GM23338 (cell line): ENCODE measurements at regions not wholly inside any gene's neighbourhood (a gene's known extent, or its start where the extent isn't known, plus 50 kb on each side); places are given as distances from the start of the nearest gene placed in this dataset.

Source experiments
- ATAC-seq: fragments of 200-7000 bp; cut with Tn5 transposase; 3 replicates; pipeline ENCODE4 v1.9.1; 2020
- DNase-seq: peaks from one replicate; pipeline ENCODE4 v3.0.0-alpha.2; 2015; ENCODE audit warnings: low spot score
- H2AFZ ChIP-seq: fragments of 200-600 bp; sonication (generic); 2 replicates; pipeline ENCODE4 v1.8.0; 2016; ENCODE audit warnings: antibody characterized with exemption, mild to moderate bottlenecking, moderate library complexity
- H3F3A ChIP-seq: fragments of 200-600 bp; sonication (generic); replicated peaks from 2 replicates; pipeline ENCODE4 v1.8.0; 2017; ENCODE audit warnings: antibody characterized with exemption, mixed run types, low read depth
- H3K27ac ChIP-seq: fragments of 200-600 bp; sonication (generic); 2 replicates; pipeline ENCODE4 v1.6.1; 2016; ENCODE audit warnings: low read depth
- H3K27me3 ChIP-seq: fragments of 200-600 bp; sonication (generic); 2 replicates; pipeline ENCODE4 v1.8.0; 2016; ENCODE audit warnings: mild to moderate bottlenecking, mixed run types, moderate library complexity; ENCODE audit not compliant: insufficient read depth
- H3K36me3 ChIP-seq: fragments of 200-600 bp; sonication (generic); 2 replicates; pipeline ENCODE4 v1.8.0; 2016; ENCODE audit warnings: mild to moderate bottlenecking; ENCODE audit not compliant: insufficient read depth
- H3K4me1 ChIP-seq: fragments of 200-600 bp; sonication (generic); 2 replicates; pipeline ENCODE4 v1.8.0; 2016; ENCODE audit warnings: mild to moderate bottlenecking, moderate library complexity; ENCODE audit not compliant: insufficient read depth
- H3K4me2 ChIP-seq: fragments of 200-600 bp; sonication (generic); 2 replicates; pipeline ENCODE4 v1.7.1; 2017; ENCODE audit warnings: mixed run types
- H3K4me3 ChIP-seq: fragments of 200-600 bp; sonication (generic); 2 replicates; pipeline ENCODE4 v1.6.1; 2016; ENCODE audit warnings: mixed run types
- H3K79me2 ChIP-seq: fragments of 200-600 bp; sonication (generic); replicated peaks from 2 replicates; pipeline ENCODE4 v1.8.0; 2017; ENCODE audit warnings: mild to moderate bottlenecking; ENCODE audit not compliant: insufficient read depth
- H3K9me2 ChIP-seq: fragments of 200-600 bp; sonication (generic); 2 replicates; pipeline ENCODE4 v1.8.0; 2017; ENCODE audit not compliant: insufficient read depth
- H4K20me1 ChIP-seq: fragments of 200-600 bp; sonication (generic); replicated peaks from 2 replicates; pipeline ENCODE4 v1.8.0; 2017; ENCODE audit warnings: mild to moderate bottlenecking; ENCODE audit not compliant: insufficient read depth
- H3K27ac Mint-ChIP-seq: 2 replicates; pipeline ENCODE4 v1.8.0; 2020; ENCODE audit warnings: inconsistent platforms, mild to moderate bottlenecking, moderate library complexity, mixed read lengths
- H3K27me3 Mint-ChIP-seq: 3 replicates; pipeline ENCODE4 v1.8.0; 2022; ENCODE audit warnings: low read depth, mild to moderate bottlenecking, moderate library complexity, mixed read lengths, inconsistent platforms; ENCODE audit not compliant: insufficient read depth, poor library complexity
- H3K36me3 Mint-ChIP-seq: 3 replicates; pipeline ENCODE4 v1.8.0; 2021; ENCODE audit warnings: low read depth, mild to moderate bottlenecking, inconsistent platforms, moderate library complexity, mixed read lengths
- H3K4me1 Mint-ChIP-seq: 3 replicates; pipeline ENCODE4 v1.8.0; 2020; ENCODE audit warnings: mild to moderate bottlenecking, inconsistent platforms, mixed read lengths
- H3K4me3 Mint-ChIP-seq: 3 replicates; pipeline ENCODE4 v1.8.0; 2021; ENCODE audit warnings: moderate library complexity, mild to moderate bottlenecking, inconsistent platforms, mixed read lengths
- H3K9me3 Mint-ChIP-seq: 3 replicates; pipeline ENCODE4 v1.8.0; 2020; ENCODE audit warnings: moderate library complexity, mild to moderate bottlenecking, inconsistent platforms, mixed read lengths
- CREB1 ChIP-seq: fragments of 250-450 bp; sonication (Bioruptor Pico); IDR thresholded peaks from 2 replicates; pipeline ENCODE4 v1.5.0; 2020; ENCODE audit warnings: low read depth, mild to moderate bottlenecking, moderate library complexity
- EZH2 ChIP-seq: fragments of 200-600 bp; sonication (generic); IDR thresholded peaks from one replicate; pipeline ENCODE4 v1.8.0; 2017; ENCODE audit warnings: antibody characterized with exemption, mild to moderate bottlenecking, low read depth; ENCODE audit not compliant: unreplicated experiment
- POLR2AphosphoS5 ChIP-seq: IDR thresholded peaks from 2 replicates; pipeline ENCODE4 v1.6.1; 2016; ENCODE audit warnings: antibody characterized with exemption, low read depth
- ZNF114 ChIP-seq: fragments of 250-450 bp; sonication (Bioruptor Pico); IDR thresholded peaks from 2 replicates; pipeline ENCODE4 v1.5.0; 2020; ENCODE audit warnings: mild to moderate bottlenecking, moderate library complexity
- ZNF331 ChIP-seq: fragments of 250-450 bp; sonication (Bioruptor Pico); IDR thresholded peaks from 2 replicates; pipeline ENCODE4 v1.5.0; 2020; ENCODE audit warnings: low read depth, mild to moderate bottlenecking, moderate library complexity
- ZNF462 ChIP-seq: fragments of 250-450 bp; sonication (Bioruptor Pico); IDR thresholded peaks from 2 replicates; pipeline ENCODE4 v1.5.0; 2020; ENCODE audit warnings: mild to moderate bottlenecking, moderate library complexity

DNA sequence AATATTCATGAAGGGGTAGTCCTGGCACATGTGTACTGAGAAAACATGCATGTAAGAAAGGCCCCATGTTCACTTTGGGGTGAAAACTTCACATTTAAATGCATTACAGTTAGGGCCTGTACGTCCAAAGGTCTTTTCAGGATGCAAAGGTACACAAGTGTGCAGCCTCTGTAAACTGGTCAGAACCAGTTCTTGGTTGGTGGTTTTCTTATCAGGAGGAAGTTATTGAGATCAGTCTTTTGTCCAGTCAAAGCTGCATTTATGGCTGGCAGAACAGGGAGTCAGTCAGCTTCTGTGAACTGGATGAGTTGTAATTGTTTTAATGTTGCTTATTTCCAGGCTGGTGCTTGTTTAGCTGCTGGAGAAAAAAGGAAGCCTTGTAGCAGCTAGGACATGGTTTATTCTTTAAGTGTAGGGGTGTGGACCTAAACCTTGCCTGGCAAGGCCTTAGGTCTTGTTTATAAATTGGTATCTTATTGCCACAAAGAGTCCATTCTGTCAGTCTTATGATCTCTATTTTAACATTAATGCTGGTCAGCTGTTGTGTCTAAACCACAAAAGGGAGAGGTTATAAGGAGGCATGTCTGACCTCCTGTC, 1906.6 kb upstream of the TENM3 start (continued):
- TF ChIP-seq ZNF462 (CRISPR knock-in tag), result no peak

DNA sequence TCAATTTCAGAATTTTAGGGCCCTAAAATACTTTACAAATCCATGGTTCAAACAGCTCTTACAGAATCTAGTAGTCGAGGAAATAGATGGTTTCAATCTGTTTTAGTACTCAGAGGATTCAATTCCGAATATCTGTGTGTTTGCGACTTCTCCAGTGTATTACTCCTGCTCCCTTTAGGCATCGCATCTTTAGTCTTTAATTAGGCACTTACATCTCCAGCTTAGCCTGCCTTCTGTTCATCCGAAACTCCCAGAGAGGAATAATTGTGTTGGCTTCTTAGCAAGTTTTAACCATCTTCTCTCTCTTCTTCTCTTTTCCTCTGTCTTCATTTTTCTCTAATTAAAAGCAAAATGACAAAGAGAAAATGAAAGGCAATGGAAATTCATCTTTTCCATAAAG, 1901.3 kb upstream of the TENM3 start:
- no peak overlapping the region for H2AFZ ChIP-seq
- H3K27ac Mint-ChIP-seq, result no peak overlapping the region
- no peak for TF ChIP-seq EZH2
- no peak for TF ChIP-seq CREB1 (CRISPR knock-in tag)
- TF ChIP-seq ZNF462 (CRISPR knock-in tag), result no peak
- TF ChIP-seq ZNF331 (CRISPR knock-in tag), result no peak
- no peak for TF ChIP-seq POLR2AphosphoS5
- no peak for TF ChIP-seq ZNF114

More for the DNA sequence above, 1901.3 kb upstream of the TENM3 start:
- Histone ChIP-seq H3K36me3 (no peaks in the 10 kb centered on the region), H3K27me3 (no peaks in the 10 kb centered on the region), H3F3A (no peaks in the 10 kb centered on the region), H3K4me3 (no peak overlapping the region), H3K4me2 (no peak overlapping the region), H4K20me1 (no peaks in the 10 kb centered on the region), H3K27ac (no peak overlapping the region), H3K79me2 (no peaks in the 10 kb centered on the region), H3K9me2 (no peaks in the 10 kb centered on the region), H3K4me1 (no peaks in the 10 kb centered on the region)
- H3K36me3 Mint-ChIP-seq, result no peaks in the 10 kb centered on the region
- DNase-seq, result no peak
- no peak overlapping the region for H3K4me3 Mint-ChIP-seq
- no peaks in the 10 kb centered on the region for H3K9me3 Mint-ChIP-seq
- ATAC-seq, result no peak
- no peaks in the 10 kb centered on the region for H3K27me3 Mint-ChIP-seq
- no peaks in the 10 kb centered on the region for H3K4me1 Mint-ChIP-seq
